ENCODE measurements at regions not wholly inside any gene's neighbourhood (a gene's known extent, or its start where the extent isn't known, plus 50 kb on each side); places are given as distances from the start of the nearest gene placed in this dataset.

- no peak for DNase-seq
These were observed 50.6 kb upstream of the OSR1 start for GRCh38 chr2:19409046-19409445.

GRCh38 chr2:19408592-19408991 is 50.2 kb upstream of the OSR1 start:
- DNase-seq: no peak
